GM18858 (cell line): ENCODE measurements at regions not wholly inside any gene's neighbourhood (a gene's known extent, or its start where the extent isn't known, plus 50 kb on each side); places are given as distances from the start of the nearest gene placed in this dataset.

Experiments
- ATAC-seq: cut with Tn5 transposase; IDR thresholded peaks from one replicate; pipeline ENCODE4 v1.9.1; 2021; ENCODE audit not compliant: unreplicated experiment

DNA sequence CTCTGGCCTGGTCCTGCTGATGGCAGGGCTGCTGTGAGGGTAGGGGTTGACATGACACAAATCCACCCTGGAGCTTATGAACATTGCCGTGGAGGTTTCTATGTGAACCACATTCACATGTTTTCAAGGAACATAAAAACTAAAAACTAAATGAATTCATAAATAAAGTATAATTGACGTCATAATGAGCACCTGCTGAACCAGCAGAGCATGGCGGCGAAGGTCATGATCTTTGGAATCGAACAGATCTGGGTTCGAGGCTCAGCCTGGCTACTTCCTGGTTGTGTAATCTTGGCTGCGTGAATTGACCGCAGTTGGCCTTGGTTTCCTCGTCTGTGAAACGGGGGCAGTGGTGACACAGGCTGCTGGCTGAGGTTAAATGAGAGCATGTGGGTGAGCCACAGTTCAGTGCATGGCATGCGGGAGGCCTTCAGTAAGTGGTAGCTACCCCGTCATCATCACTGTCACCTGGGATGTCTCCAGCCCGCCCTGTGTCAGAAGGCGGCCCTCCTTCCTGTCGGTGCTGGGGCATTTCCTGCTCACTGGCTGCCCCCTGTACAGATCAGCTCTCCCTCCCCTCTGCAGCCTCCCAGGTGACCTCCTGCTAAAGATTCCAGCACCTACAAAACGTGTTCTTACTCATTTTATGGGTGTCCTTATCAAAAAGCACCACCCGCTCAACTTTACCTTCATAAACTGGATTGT lies 190.3 kb upstream of the SHH start:
- no peak for ATAC-seq

- no peak for ATAC-seq
Measured at GRCh38 chr7:156001496-156002260, 189.4 kb upstream of the SHH start.

DNA sequence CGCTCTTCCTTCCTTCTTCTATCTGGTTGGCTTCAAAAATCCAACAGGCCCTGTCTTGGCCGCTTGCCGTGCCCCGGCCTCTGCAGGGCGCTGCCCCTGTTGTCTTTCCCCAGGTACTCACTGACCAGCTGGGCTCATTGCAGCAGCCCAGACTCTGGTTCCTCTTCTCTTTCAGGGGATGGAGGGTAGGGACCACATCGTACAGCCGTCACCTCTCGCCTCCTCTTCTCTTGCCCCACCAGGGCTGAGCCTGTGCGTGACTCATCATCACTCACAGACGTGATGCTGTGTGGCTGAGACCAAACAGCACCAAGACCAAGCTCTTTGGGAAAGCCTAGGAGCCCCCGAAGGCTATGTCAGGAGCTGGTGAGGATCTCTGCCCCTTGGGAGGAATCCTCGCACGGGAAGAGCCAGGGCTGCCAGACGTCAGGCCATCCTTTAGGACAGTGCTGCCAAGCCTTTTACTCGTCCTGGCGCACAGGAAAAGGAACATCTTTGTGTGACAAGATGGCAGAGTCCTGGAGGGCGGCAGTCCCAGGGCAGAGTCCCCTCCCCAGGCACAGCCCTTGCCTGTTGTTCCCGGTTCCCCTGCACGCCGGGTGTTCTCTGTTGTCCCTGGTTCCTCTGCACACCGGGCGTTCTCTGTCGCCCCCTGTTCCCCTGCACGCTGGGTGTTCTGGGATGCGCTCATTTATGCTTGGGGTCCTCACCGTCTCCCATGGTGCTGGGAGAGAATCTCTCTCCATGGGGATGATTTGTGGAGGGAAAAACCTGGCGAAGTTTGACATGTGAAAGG lies 188.5 kb upstream of the SHH start:
- no peak for ATAC-seq

GRCh38 chr7:155999631-156000489 lies 187.6 kb upstream of the SHH start:
- no peak for ATAC-seq

GRCh38 chr7:155998766-155999630 lies 186.7 kb upstream of the SHH start:
- no peak for ATAC-seq

- no peak for ATAC-seq
Measured at GRCh38 chr7:155998328-155998691, 186.0 kb upstream of the SHH start.

GRCh38 chr7:155997431-155998327 lies 185.4 kb upstream of the SHH start:
- no peak for ATAC-seq

GRCh38 chr7:155996718-155997280 lies 184.5 kb upstream of the SHH start:
- no peak for ATAC-seq

GRCh38 chr7:155995183-155995612 lies 182.9 kb upstream of the SHH start:
- ATAC-seq: no peak

DNA sequence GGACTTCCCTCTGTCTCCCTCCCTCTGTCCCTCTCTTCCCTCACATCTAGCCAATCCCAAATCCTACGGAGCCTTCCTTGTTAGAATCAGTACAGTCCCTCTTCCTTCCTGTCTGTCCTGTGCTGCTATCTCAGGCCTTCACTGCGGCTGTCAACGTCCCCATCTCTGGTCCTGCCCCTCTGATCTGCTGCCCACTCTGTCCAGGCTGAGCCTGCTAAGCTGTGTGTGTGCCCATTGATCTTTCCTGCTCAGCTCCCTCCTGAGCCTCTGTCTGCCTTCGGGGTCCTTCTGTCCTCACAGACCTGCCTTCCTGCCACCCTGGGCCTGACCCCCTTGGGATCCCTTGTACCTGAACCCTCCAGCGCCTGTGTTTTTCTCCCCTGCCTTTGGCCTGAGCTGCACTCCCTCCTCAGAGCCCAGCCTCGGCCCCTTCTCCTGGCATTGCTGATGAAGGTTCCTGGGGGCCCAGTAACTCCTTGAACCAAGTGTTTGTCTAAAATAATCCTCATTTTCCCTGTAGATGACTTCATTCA lies 182.1 kb upstream of the SHH start:
- no peak for ATAC-seq

- ATAC-seq: no peak
Measured at GRCh38 chr7:155993420-155994278, 181.4 kb upstream of the SHH start.

- ATAC-seq: no peak
Measured at GRCh38 chr7:155992974-155993373, 180.7 kb upstream of the SHH start.

GRCh38 chr7:155992538-155992937 lies 180.3 kb upstream of the SHH start:
- no peak for ATAC-seq

DNA sequence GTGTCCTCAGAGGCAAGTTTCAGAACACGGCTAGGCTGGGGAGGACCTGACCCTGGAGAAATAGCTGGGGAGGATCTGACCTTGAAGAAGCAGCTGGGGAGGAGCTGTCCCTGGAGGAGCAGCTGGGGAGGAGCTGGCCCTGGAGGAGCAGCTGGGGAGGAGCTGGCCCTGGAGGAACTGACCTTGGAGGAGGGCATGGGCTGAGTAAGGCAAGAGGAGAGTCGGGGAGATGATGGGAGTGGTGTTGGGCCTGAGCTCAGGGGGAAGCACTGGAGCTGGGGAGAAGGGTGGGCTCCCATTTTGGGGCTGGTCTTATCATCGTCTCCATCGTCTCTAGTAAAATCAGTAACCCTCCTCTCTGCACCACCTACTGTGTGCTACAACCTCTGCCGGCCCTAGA lies 179.8 kb upstream of the SHH start:
- ATAC-seq: no peak

- no peak for ATAC-seq
Measured at GRCh38 chr7:155991470-155991869, 179.2 kb upstream of the SHH start.

DNA sequence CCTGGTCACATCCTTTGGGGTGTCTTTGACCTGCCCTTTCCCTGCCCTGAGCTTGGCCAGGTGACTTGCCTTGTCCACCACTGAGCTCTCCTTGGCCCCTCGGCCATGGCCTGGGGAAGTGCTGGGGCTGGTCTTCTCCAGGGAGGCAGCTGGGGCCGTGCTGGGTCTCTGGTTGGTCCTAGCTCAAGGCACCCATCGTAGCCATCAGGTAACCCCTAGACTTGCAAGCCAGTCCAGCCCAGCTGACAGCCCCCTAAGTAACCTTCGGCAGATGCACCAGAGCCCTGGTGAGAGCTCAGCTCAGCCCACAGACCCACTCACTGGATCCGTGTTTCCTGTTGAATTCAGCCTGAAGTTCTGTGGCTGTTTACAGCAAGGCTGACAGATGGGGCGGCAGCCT lies 176.2 kb upstream of the SHH start:
- no peak for ATAC-seq

DNA sequence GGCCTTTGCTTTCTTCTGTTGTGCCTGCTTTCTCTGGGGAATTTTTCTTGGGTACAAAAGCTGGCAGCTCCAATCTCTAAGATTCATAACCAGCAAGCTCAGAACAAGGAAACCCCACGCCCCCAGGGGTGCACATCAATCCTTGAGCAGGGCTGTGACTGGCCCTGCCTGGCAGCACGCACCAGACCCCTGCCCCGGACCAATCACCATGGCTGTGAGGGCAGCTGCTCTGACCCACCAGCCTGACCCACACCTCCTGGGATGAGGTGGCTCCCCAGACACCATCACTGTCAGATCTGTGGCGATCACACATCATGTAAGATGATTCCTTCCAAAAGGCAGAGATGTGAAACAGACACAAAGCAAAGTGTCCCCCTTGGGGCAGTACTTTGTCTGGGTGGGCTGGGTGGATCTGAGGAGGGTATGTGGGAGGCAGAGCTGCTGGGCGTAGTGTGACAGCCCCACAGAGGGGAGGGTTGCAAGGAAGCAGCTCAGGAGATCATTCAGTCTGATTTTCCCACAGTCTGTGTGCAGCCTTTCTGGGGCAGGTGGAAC lies 175.5 kb upstream of the SHH start:
- ATAC-seq: no peak
